Lower leg skin (tissue), 4 donors: ENCODE measurements at regions not wholly inside any gene's neighbourhood (a gene's known extent, or its start where the extent isn't known, plus 50 kb on each side); places are given as distances from the start of the nearest gene placed in this dataset.

ENCODE experiments used
- DNase-seq, 2 donors: peaks; one replicate each; pipeline ENCODE4 v3.0.0-alpha.2; 2019; ENCODE audit warnings: low spot score in 2 of 2
- H3K4me3 ChIP-seq: fragments of 200-600 bp; sonication (generic); 2 replicates; pipeline ENCODE4 v1.5.1; 2017; ENCODE audit warnings: mild to moderate bottlenecking, low read depth; ENCODE audit not compliant: poor library complexity, severe bottlenecking
- POLR2A ChIP-seq, 2 donors: fragments of 450-650 bp; IDR thresholded peaks; one replicate each; pipeline ENCODE4 v1.6.1; 2016 to 2017; ENCODE audit warnings: antibody characterized with exemption in 2 of 2, mild to moderate bottlenecking in 1 of 2, moderate library complexity in 1 of 2
- WGBS, 2 donors: methylation state at CpG; one replicate each; pipeline ENCODE4 v1.1.5; 2018; 5-methylcytosine and 5-hydroxymethylcytosine counted together
- intact Hi-C: fragments of 100-400 bp; cut with DNase I; formaldehyde crosslinking; loops from one replicate; pipeline ENCODE4 v1.15.0; 2023; ENCODE audit warnings: low total_unique reads
- TF ChIP-seq, protein P1 (sequence below), 3 donors: fragments of 450-650 bp; IDR thresholded peaks; one replicate each; pipeline ENCODE4 v1.5.1; 2016; ENCODE audit warnings: antibody characterized with exemption in 3 of 3, mild to moderate bottlenecking in 3 of 3, moderate library complexity in 2 of 3

DNA sequence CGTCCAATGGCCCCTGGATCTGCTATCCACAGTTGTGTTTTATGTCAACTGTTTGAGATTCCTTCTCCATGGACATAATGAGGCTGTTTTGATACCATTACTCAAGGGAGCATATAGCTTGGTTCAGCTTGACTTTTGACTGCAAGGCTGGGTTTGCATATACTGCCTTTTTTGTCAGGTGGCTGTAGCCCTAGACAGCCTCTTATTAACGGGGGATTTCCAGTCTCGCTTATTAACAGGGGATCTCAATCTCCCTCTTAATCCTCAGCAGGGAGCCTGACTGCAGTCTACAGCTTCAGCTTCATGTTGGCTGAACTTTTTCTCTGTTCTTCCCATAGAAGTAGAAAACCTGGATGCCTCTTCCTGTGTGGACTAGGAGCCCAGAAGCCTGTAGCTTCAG is 73.7 kb upstream of the TNC start:
- DNase-seq: no peak
- H3K4me3 ChIP-seq: no peak overlapping the region
- intact Hi-C loops: no loop called here
- WGBS, 2 donors: 92 to 94% methylated on average over 3 of the region's 3 CpGs
- no peak for TF ChIP-seq POLR2A (IDR thresholded peaks at IDR 0.05)
- TF ChIP-seq, protein P1, sequence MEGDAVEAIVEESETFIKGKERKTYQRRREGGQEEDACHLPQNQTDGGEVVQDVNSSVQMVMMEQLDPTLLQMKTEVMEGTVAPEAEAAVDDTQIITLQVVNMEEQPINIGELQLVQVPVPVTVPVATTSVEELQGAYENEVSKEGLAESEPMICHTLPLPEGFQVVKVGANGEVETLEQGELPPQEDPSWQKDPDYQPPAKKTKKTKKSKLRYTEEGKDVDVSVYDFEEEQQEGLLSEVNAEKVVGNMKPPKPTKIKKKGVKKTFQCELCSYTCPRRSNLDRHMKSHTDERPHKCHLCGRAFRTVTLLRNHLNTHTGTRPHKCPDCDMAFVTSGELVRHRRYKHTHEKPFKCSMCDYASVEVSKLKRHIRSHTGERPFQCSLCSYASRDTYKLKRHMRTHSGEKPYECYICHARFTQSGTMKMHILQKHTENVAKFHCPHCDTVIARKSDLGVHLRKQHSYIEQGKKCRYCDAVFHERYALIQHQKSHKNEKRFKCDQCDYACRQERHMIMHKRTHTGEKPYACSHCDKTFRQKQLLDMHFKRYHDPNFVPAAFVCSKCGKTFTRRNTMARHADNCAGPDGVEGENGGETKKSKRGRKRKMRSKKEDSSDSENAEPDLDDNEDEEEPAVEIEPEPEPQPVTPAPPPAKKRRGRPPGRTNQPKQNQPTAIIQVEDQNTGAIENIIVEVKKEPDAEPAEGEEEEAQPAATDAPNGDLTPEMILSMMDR (IDR thresholded peaks at IDR 0.05): no peak

DNA sequence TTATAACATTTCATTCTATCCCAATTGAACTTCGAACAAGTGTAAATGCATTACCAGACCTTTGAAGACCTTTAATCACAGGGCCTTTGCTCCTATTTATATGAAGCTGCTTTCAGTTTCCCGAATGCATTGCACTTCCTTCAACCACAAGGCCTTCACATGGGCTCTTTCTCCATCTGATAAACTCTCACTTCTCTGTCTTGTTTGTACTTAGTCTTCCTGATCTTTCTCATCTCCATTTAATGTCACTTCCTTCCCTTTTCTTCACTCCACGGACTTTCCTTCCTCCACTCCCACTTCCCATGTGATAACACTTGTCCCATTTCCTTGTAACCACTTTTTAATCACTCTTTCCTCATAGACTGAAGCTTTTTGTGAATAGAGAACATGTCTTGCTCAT is 74.3 kb upstream of the TNC start:
- intact Hi-C loops: no loop called here
- 61 to 68% methylated on average over 3 of the region's 3 CpGs for whole genome bisulfite sequencing, 2 donors
- no peak for DNase-seq
- no peak overlapping the region for H3K4me3 ChIP-seq
- TF ChIP-seq, protein P1 (IDR thresholded peaks at IDR 0.05): no peak
- no peak for TF ChIP-seq POLR2A (IDR thresholded peaks at IDR 0.05)

DNA sequence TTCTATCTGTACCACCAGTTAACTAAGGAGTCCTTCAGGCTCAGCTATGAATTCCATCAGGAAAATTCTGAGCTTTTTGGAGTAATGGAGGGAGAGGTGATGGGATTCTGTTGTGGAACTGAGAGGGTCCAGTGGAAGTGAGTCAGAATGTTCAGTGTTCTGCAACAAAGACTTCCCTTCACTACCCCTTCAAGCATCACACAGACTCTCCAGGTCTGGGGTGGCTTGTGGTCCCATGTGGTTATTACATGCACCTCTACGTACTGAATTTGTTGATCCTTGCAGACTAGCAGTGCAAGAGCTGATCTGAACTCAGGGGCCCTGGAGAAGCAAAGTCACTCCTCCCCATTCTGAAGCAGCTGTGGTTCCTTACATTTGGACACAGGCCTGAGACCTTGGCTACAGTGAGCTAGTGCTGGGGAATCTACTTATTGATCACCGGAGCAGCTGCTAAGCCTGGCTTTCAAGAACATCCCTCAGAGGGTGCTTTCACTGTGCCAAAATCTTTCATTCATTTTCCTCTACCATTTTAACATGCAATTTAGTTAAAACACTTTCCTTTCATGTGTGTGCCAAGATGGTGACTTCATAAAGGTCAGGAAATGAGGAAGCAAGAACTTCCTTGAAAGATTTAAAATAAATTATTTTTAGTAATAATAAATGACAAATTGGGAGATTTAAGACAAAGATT is 75.0 kb upstream of the TNC start:
- 63 to 77% methylated on average over 2 of the region's 2 CpGs for WGBS, 2 donors
- TF ChIP-seq, protein P1 (IDR thresholded peaks at IDR 0.05): no peak
- no peak for TF ChIP-seq POLR2A (IDR thresholded peaks at IDR 0.05)
- DNase-seq: no peak
- intact Hi-C loops: no loop called here
- no peak overlapping the region for H3K4me3 ChIP-seq

DNA sequence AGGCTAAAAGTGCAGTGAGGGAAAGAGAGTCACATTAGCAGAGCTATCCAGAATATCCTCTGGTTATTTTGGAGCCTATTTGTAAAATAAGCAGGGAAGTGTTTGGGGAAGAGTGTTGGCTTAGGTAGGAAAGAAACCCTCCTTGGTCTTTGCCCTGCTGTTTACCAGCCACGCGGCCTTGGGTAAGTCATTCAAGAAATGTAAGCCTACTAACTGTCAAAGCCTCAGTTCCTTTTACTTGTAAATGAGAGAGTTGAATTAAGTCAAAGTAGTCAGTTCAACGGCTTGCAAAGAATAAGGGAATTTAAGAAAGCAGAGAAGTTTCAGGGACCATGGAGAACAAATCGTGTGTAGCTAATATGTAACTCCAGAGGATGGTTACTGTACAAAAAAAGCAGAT is 75.8 kb upstream of the TNC start:
- DNase-seq: no peak
- no peak overlapping the region for H3K4me3 ChIP-seq
- intact Hi-C loops: no loop called here
- TF ChIP-seq, protein P1 (IDR thresholded peaks at IDR 0.05): no peak
- no peak for TF ChIP-seq POLR2A (IDR thresholded peaks at IDR 0.05)
- WGBS, 2 donors: 89% methylated on average over 4 of the region's 4 CpGs

DNA sequence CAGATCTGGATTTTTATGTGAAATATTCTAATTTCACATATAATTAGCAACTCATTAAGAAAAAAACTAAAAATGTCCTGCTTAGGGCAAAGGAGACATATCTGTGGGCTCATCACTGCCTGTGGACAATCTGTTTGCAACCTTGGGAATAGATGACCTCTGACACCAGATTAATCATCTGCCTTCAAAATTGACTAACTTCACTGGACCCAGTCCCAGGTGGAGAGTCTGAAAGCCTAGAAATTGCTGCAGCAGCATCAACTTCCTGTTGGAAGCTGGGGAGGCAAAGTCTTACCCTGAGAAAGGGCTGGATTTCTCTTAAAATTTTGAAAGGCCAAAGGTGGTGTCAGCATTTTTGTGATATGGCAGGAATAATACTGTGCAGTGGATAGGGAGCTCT is 76.3 kb upstream of the TNC start:
- H3K4me3 ChIP-seq: no peak overlapping the region
- no peak for TF ChIP-seq POLR2A (IDR thresholded peaks at IDR 0.05)
- TF ChIP-seq, protein P1 (IDR thresholded peaks at IDR 0.05): no peak
- intact Hi-C loops: no loop called here
- no peak for DNase-seq

DNA sequence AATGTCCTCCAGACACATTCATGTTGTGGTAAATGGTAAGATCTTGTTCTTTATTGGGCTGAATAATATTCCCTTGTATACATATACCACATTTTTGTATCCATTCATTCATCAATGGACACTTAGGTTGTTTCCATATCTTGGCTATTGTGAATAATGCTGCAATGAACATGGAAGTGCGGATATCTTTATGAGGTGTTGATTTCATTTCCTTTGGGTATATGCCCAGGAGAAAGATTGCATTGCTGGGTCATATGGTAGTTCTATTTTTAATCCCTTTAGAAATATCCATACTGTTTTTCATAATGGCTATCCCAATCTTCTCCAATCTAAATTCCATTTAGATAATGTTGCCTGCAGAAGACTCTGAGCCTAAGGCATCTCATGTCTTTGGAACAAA is 78.0 kb upstream of the TNC start:
- DNase-seq: no peak
- no peak overlapping the region for H3K4me3 ChIP-seq
- TF ChIP-seq, protein P1 (IDR thresholded peaks at IDR 0.05): no peak
- no peak for TF ChIP-seq POLR2A (IDR thresholded peaks at IDR 0.05)
- WGBS, 2 donors: 94 to 98% methylated on average over 1 of the region's 1 CpG
- intact Hi-C loops: no loop called here
